Body of pancreas (tissue), 4 donors: ENCODE measurements at regions not wholly inside any gene's neighbourhood (a gene's known extent, or its start where the extent isn't known, plus 50 kb on each side); places are given as distances from the start of the nearest gene placed in this dataset.

Source experiments
- POLR2A ChIP-seq, 3 donors: fragments of 450-650 bp; IDR thresholded peaks; one replicate each; pipeline ENCODE4 v1.6.1; 2016; ENCODE audit warnings: antibody characterized with exemption in 3 of 3, mild to moderate bottlenecking in 2 of 3
- TF ChIP-seq, protein P1 (sequence below), 7 experiments: fragments of 450-650 bp in 4 of 7; fragments of 200-600 bp in 3 of 7; sonication (generic) in 3 of 7; IDR thresholded peaks; one replicate each; pipeline ENCODE4 v1.5.1; 2016 to 2019; ENCODE audit warnings: antibody characterized with exemption in 7 of 7

DNA sequence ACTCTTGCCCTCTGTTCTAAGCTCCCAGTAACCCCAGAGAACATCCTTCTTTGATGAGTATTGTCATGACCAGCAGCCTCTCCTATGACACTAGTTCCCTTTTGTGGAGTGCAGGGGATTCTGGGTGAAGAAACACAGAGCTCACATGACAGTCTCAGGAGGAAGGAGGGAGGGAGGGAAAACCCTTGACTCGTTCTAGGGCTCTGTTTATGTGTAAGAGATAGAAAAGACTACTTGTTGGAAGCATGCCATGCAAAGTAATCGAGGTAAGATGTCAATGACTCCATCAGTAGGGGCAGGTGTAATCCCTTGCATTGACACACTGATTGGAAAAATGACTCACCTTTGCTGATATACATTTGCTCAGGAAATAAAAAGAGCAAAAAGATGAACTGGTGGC, 190.2 kb upstream of the ELL2 start:
- TF ChIP-seq, protein P1, sequence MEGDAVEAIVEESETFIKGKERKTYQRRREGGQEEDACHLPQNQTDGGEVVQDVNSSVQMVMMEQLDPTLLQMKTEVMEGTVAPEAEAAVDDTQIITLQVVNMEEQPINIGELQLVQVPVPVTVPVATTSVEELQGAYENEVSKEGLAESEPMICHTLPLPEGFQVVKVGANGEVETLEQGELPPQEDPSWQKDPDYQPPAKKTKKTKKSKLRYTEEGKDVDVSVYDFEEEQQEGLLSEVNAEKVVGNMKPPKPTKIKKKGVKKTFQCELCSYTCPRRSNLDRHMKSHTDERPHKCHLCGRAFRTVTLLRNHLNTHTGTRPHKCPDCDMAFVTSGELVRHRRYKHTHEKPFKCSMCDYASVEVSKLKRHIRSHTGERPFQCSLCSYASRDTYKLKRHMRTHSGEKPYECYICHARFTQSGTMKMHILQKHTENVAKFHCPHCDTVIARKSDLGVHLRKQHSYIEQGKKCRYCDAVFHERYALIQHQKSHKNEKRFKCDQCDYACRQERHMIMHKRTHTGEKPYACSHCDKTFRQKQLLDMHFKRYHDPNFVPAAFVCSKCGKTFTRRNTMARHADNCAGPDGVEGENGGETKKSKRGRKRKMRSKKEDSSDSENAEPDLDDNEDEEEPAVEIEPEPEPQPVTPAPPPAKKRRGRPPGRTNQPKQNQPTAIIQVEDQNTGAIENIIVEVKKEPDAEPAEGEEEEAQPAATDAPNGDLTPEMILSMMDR (IDR thresholded peaks at IDR 0.05) = no peak
- TF ChIP-seq POLR2A (IDR thresholded peaks at IDR 0.05) = no peak
